ENCODE measurements at regions not wholly inside any gene's neighbourhood (a gene's known extent, or its start where the extent isn't known, plus 50 kb on each side); places are given as distances from the start of the nearest gene placed in this dataset.

DNA sequence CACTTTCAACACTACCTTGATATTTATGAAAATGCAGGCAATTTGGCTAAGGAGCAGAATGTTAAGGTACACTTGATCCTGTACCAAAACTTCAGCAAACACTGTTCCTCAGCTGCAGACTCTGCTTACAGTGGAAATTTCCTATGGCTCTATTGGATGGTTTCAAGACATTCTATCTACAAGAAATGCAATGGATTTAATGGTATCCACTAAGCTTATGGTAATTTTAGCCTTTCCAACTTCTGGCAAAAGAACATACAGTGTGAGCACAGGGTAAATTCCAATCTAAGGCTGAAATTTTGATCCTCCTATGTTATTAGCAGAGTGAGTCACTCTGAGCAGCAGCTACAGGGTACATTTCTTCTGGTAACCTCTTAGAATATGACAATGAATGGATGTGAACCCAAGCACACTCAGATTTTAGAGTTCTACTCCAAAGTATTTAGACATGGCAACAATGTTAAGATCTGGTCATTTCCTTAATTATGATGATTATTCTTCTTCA lies 361.8 kb upstream of the PIK3C3 start:
- no peaks in the 10 kb centered on the region for H3K36me3 ChIP-seq (ENCODE audit: control insufficient read depth, insufficient read depth, low read length)
- no peak overlapping the region for H3K4me3 ChIP-seq (ENCODE audit: low read depth, low read length)
- no peaks in the 10 kb centered on the region for H3K27me3 ChIP-seq (ENCODE audit: control insufficient read depth, insufficient read depth, low read length)
- no peak for DNase-seq (ENCODE audit: low read depth)
- TF ChIP-seq, protein P1, sequence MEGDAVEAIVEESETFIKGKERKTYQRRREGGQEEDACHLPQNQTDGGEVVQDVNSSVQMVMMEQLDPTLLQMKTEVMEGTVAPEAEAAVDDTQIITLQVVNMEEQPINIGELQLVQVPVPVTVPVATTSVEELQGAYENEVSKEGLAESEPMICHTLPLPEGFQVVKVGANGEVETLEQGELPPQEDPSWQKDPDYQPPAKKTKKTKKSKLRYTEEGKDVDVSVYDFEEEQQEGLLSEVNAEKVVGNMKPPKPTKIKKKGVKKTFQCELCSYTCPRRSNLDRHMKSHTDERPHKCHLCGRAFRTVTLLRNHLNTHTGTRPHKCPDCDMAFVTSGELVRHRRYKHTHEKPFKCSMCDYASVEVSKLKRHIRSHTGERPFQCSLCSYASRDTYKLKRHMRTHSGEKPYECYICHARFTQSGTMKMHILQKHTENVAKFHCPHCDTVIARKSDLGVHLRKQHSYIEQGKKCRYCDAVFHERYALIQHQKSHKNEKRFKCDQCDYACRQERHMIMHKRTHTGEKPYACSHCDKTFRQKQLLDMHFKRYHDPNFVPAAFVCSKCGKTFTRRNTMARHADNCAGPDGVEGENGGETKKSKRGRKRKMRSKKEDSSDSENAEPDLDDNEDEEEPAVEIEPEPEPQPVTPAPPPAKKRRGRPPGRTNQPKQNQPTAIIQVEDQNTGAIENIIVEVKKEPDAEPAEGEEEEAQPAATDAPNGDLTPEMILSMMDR (IDR thresholded peaks at IDR 0.05; ENCODE audit: insufficient read depth, low read length, poor library complexity, severe bottlenecking): no peak

- no peak overlapping the region for H3K4me3 ChIP-seq (ENCODE audit: low read depth, low read length)
- DNase-seq (ENCODE audit: low read depth): no peak
- TF ChIP-seq, protein P1 (IDR thresholded peaks at IDR 0.05; ENCODE audit: insufficient read depth, low read length, poor library complexity, severe bottlenecking): no peak
- no peaks in the 10 kb centered on the region for H3K36me3 ChIP-seq (ENCODE audit: control insufficient read depth, insufficient read depth, low read length)
- H3K27me3 ChIP-seq (ENCODE audit: control insufficient read depth, insufficient read depth, low read length): no peaks in the 10 kb centered on the region
These were observed 367.1 kb upstream of the PIK3C3 start for GRCh38 chr18:41587976-41588375.

DNA sequence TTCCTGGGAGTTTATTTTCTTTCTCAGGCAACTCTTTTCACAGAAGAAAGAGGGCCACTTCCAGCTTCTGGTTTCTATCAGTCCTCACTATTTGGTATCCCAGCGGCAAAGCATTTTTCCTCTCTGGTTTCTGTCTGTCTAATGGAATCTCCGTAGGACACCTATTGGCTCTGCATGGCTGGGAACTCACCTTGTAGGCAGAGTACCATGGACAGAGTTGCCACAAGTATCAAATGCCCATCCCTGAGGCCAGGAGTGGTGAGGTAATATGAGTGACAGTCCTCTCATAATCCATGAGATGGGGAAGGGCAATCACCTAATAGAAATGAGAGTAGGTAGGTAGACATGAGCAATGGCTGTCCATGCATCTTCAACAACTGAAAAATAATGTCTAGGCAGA lies 369.5 kb upstream of the PIK3C3 start:
- no peaks in the 10 kb centered on the region for H3K36me3 ChIP-seq (ENCODE audit: control insufficient read depth, insufficient read depth, low read length)
- no peaks in the 10 kb centered on the region for H3K27me3 ChIP-seq (ENCODE audit: control insufficient read depth, insufficient read depth, low read length)
- DNase-seq (ENCODE audit: low read depth): no peak
- TF ChIP-seq, protein P1 (IDR thresholded peaks at IDR 0.05; ENCODE audit: insufficient read depth, low read length, poor library complexity, severe bottlenecking): no peak
- no peak overlapping the region for H3K4me3 ChIP-seq (ENCODE audit: low read depth, low read length)

GRCh38 chr18:41579185-41579584 lies 375.8 kb upstream of the PIK3C3 start:
- Histone ChIP-seq H3K27me3 (ENCODE audit: control insufficient read depth, insufficient read depth, low read length) (no peaks in the 10 kb centered on the region), H3K36me3 (ENCODE audit: control insufficient read depth, insufficient read depth, low read length) (no peaks in the 10 kb centered on the region), H3K4me3 (ENCODE audit: low read depth, low read length) (no peak overlapping the region)
- DNase-seq (ENCODE audit: low read depth): no peak
- TF ChIP-seq, protein P1 (IDR thresholded peaks at IDR 0.05; ENCODE audit: insufficient read depth, low read length, poor library complexity, severe bottlenecking): no peak

- Histone ChIP-seq H3K36me3 (ENCODE audit: control insufficient read depth, insufficient read depth, low read length) (no peaks in the 10 kb centered on the region), H3K4me3 (ENCODE audit: low read depth, low read length) (no peak overlapping the region), H3K27me3 (ENCODE audit: control insufficient read depth, insufficient read depth, low read length) (no peaks in the 10 kb centered on the region)
- no peak for DNase-seq (ENCODE audit: low read depth)
- TF ChIP-seq, protein P1 (IDR thresholded peaks at IDR 0.05; ENCODE audit: insufficient read depth, low read length, poor library complexity, severe bottlenecking): no peak
These were observed 377.5 kb upstream of the PIK3C3 start for GRCh38 chr18:41577529-41577928.

DNA sequence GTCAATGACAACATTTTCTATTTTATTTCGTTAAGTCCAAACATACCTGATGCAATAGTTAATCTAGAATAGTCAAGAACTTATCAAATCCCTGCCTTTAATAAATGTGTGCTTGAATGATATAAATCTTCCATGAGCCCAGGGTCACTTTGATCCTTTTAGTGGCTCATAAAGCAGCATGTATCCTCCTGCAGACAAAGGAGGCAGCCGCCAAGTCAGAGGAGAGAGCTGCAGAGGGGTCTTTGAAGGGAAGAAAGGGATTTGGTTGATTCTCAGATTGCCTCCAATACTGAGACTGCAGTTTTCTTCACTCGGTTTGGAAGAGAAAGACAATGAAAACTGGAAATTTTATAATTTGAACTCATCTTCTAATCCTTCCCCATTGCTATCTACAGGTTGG lies 378.4 kb upstream of the PIK3C3 start:
- Histone ChIP-seq H3K36me3 (ENCODE audit: control insufficient read depth, insufficient read depth, low read length) (no peaks in the 10 kb centered on the region), H3K27me3 (ENCODE audit: control insufficient read depth, insufficient read depth, low read length) (no peaks in the 10 kb centered on the region), H3K4me3 (ENCODE audit: low read depth, low read length) (no peak overlapping the region)
- TF ChIP-seq, protein P1 (IDR thresholded peaks at IDR 0.05; ENCODE audit: insufficient read depth, low read length, poor library complexity, severe bottlenecking): no peak
- DNase-seq (ENCODE audit: low read depth): no peak

Measured in kidney epithelial cell (primary cell).